ENCODE measurements at regions not wholly inside any gene's neighbourhood (a gene's known extent, or its start where the extent isn't known, plus 50 kb on each side); places are given as distances from the start of the nearest gene placed in this dataset.

- no peak for TF ChIP-seq CTCF (IDR thresholded peaks at IDR 0.05 in 2 of 3, conservative IDR thresholded peaks at IDR 0.05 in 1 of 3; ENCODE audit: insufficient read depth in 2 of 3, low read depth in 1 of 3, low read length in 3 of 3)
- TF ChIP-seq ZNF512 (tag; IDR thresholded peaks at IDR 0.05), result no peak
- TF ChIP-seq HMG20A (CRISPR knock-in tag; conservative IDR thresholded peaks at IDR 0.05), result no peak
- TF ChIP-seq EP300 (IDR thresholded peaks at IDR 0.05; ENCODE audit: low read length), result no peak
- TF ChIP-seq EZH2 (IDR thresholded peaks at IDR 0.05; ENCODE audit: borderline replicate concordance, low read depth, low read length), result no peak
- no peak for TF ChIP-seq E2F1 (CRISPR knock-in tag; IDR thresholded peaks at IDR 0.05)
- TF ChIP-seq C11orf30 (IDR thresholded peaks at IDR 0.05; ENCODE audit: low read depth), result no peak
- no peak for TF ChIP-seq KDM5B (IDR thresholded peaks at IDR 0.05; ENCODE audit: insufficient replicate concordance, low read depth, low read length)
- no peak for TF ChIP-seq MXI1 (IDR thresholded peaks at IDR 0.05; ENCODE audit: low read depth, low read length)
- TF ChIP-seq POLR2AphosphoS5 (IDR thresholded peaks at IDR 0.05; ENCODE audit: control insufficient read depth, insufficient read depth, low read depth, low read length), result no peak
- TF ChIP-seq MEF2A (IDR thresholded peaks at IDR 0.05; ENCODE audit: control insufficient read depth, low read depth, low read length), result no peak
- TF ChIP-seq MLX (CRISPR knock-in tag; conservative IDR thresholded peaks at IDR 0.05), result no peak
- TF ChIP-seq MYC (IDR thresholded peaks at IDR 0.05; ENCODE audit: low read depth, low read length), result no peak
- TF ChIP-seq MYC (CRISPR knock-in tag; IDR thresholded peaks at IDR 0.05; ENCODE audit: borderline replicate concordance, low read depth), result no peak
Measured at GRCh38 chr16:82476786-82477185, 150.0 kb upstream of the CDH13 start.

All from K562 (cell line).